ENCODE measurements at regions not wholly inside any gene's neighbourhood (a gene's known extent, or its start where the extent isn't known, plus 50 kb on each side); places are given as distances from the start of the nearest gene placed in this dataset.
"Not testable (repeated sequence)": the region's sequence is repeated elsewhere in the genome, so short reads cannot be mapped to it uniquely, and the experiment has no call there.

DNA sequence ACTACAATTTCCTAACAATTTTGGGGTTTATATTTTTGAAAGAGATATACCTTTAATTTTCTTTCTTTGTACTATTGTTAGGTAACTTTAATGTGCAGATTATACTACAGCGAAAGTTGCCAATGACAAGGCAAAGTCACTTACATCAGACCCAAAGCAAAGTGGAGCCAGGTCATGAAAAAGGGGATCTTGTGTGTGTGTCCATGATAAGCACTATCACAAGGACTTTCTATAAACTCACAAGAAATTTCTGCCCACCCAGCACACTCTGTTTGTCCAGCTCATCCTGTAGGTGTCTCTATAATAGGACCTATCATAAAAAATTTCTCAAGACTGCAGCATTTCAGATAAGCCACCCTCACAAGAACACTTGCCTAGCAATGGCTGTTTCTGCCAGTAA is 85.7 kb upstream of the TP53BP2 start:
- TF ChIP-seq, protein P1, sequence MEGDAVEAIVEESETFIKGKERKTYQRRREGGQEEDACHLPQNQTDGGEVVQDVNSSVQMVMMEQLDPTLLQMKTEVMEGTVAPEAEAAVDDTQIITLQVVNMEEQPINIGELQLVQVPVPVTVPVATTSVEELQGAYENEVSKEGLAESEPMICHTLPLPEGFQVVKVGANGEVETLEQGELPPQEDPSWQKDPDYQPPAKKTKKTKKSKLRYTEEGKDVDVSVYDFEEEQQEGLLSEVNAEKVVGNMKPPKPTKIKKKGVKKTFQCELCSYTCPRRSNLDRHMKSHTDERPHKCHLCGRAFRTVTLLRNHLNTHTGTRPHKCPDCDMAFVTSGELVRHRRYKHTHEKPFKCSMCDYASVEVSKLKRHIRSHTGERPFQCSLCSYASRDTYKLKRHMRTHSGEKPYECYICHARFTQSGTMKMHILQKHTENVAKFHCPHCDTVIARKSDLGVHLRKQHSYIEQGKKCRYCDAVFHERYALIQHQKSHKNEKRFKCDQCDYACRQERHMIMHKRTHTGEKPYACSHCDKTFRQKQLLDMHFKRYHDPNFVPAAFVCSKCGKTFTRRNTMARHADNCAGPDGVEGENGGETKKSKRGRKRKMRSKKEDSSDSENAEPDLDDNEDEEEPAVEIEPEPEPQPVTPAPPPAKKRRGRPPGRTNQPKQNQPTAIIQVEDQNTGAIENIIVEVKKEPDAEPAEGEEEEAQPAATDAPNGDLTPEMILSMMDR (IDR thresholded peaks at IDR 0.05), result not testable (repeated sequence)
- not testable (repeated sequence) for TF ChIP-seq POLR2A, EP300 (IDR thresholded peaks at IDR 0.05)

All from ovary (tissue), 3 donors.